Adipocyte (in vitro differentiated cells): ENCODE measurements at regions not wholly inside any gene's neighbourhood (a gene's known extent, or its start where the extent isn't known, plus 50 kb on each side); places are given as distances from the start of the nearest gene placed in this dataset.
A peak's percentile ranks its signal among the peaks of the same experiment; 100 is the strongest.

ENCODE experiments used
- DNase-seq: peaks from one replicate; pipeline ENCODE4 v3.0.0-alpha.2; 2015; ENCODE audit warnings: low read depth
- H3K27me3 ChIP-seq: replicated peaks from 2 replicates; pipeline ENCODE4 v1.7.0; 2013; ENCODE audit warnings: mild to moderate bottlenecking, low read length, moderate library complexity; ENCODE audit not compliant: control insufficient read depth, insufficient read depth
- H3K36me3 ChIP-seq: 2 replicates; pipeline ENCODE4 v1.7.0; 2013; ENCODE audit warnings: low read length, mild to moderate bottlenecking, moderate library complexity; ENCODE audit not compliant: control insufficient read depth, insufficient read depth, severe bottlenecking
- H3K4me1 ChIP-seq: 2 replicates; pipeline ENCODE4 v1.7.0; 2013; ENCODE audit warnings: mild to moderate bottlenecking, low read length, moderate library complexity; ENCODE audit not compliant: control insufficient read depth, insufficient read depth
- H3K4me3 ChIP-seq: 2 replicates; pipeline ENCODE4 v1.7.0; 2013; ENCODE audit warnings: mild to moderate bottlenecking, low read length, moderate library complexity
- H3K9ac ChIP-seq: 2 replicates; pipeline ENCODE4 v1.7.0; 2013; ENCODE audit warnings: mild to moderate bottlenecking, low read length, moderate library complexity
- H3K9me3 ChIP-seq: 2 replicates; pipeline ENCODE4 v1.7.0; 2013; ENCODE audit warnings: mild to moderate bottlenecking, low read length, moderate library complexity; ENCODE audit not compliant: control insufficient read depth

DNA sequence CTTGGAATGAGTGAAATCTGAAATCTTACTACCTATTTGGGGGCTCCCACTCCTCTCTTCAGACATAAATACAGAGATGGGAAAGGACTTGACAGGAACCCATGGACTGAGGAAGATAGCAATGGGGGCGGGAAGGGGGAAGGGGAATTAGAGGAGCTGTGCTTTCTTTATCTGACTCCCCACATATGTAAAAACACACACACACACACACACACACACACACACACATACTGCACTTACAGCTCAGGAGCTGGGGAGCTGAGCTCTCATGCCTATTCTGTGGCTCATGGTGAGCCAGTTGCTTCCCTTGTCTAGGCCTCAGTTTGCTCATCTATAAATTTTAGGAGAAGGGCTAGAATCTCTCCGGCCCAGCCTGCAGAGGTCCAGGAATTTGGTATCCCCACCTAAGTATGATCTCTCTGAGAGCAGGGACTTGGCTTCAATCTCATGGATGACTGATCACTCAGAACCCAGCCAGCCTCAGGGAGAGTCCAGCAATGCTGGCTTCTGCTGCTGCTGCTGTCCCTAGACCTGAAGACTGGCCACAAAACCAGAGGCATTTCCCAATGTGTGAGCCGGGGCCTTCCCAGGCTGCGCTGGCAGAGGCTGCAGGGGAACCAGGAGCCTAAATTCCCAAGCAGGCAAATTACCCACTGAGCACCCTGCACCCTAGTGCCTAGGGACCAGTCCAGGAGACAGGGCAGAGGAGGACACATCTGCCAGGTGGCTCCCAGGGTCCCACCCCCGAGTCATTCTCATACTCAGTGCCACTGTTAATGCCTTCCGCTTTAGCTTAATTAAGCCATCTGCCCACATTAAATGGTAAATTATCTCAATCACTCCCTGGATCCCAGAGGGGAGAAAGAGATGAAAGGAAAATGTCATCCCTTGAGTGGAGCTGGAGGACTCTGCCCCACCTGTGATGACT lies 57.5 kb upstream of the RBM15 start:
- no peak for DNase-seq
- Histone ChIP-seq H3K36me3 (no peaks in the 10 kb centered on the region), H3K27me3 (peaks cover 3% of the 10 kb centered on the region), H3K4me3 (no peak overlapping the region), H3K9ac (no peak overlapping the region), H3K4me1 (peaks cover 17% of the 10 kb centered on the region), H3K9me3 (no peaks in the 10 kb centered on the region)

DNA sequence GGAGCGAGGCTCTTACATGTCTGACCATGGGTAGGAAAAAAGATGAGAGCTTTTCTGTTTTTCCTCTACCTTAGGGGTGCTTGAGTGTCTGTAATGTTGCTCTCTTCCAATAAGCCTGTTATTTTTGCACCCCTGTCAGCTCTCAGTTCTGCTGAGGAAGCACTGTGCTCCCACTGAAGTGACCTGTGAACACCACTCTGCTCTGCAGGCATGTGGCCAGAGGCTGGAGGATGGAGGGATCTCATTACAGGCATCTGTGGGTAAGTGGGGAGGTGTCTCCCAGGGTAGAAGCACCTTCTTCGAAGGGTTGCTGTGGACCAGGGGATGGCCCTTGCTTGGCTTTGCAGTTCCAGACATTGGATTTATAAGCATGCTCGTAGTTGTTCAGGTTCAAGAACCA lies 56.8 kb upstream of the RBM15 start:
- H3K4me1 ChIP-seq = peaks cover 18% of the 10 kb centered on the region
- H3K4me3 ChIP-seq = no peak overlapping the region
- H3K9me3 ChIP-seq = no peaks in the 10 kb centered on the region
- no peaks in the 10 kb centered on the region for H3K36me3 ChIP-seq
- H3K9ac ChIP-seq = no peak overlapping the region
- no peaks in the 10 kb centered on the region for H3K27me3 ChIP-seq
- no peak for DNase-seq

DNA sequence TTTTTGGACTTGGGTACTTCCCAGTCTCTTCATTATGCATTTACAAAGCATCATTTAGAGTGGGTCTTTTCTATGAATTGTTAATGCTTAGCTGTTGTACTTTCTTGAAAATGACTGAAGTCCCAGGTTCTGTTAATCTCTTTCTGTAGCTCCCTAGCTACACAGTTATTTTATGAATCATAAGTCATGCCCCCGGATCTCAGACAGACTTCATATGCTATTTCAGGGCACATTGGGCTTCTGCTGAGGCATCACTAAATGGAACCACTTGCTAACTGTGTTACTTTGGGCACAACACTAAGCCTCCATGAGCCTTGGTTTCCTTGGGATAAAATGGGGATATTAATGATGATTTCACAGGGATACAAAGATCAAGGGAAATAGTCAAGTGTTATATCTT lies 55.5 kb upstream of the RBM15 start:
- peaks cover 18% of the 10 kb centered on the region for H3K4me1 ChIP-seq
- H3K9ac ChIP-seq = no peak overlapping the region
- H3K27me3 ChIP-seq = no peaks in the 10 kb centered on the region
- DNase-seq = peak; percentile 36
- H3K4me3 ChIP-seq = no peak overlapping the region
- no peaks in the 10 kb centered on the region for H3K36me3 ChIP-seq
- H3K9me3 ChIP-seq = no peaks in the 10 kb centered on the region

DNA sequence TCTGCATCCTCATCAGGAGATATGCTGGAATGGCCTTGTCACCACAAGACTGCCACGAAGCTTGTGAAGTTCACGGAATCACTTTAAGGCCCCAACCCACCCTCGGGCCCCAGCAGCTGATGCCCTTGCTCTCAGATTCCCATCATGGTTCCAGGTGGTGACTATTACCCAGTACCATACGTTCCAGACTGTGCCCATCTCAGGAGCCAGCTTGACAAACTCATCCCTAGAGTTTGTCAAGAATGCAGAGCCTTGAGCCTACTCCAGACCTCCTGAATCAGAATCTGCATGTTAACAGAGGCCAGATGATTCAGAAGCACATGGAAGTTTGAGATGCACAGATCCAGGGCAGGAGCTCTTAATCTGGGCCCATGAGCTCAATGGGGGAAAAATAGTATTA lies 53.9 kb upstream of the RBM15 start:
- Histone ChIP-seq H3K27me3 (no peaks in the 10 kb centered on the region), H3K9ac (no peak overlapping the region), H3K4me1 (peaks cover 18% of the 10 kb centered on the region), H3K4me3 (no peak overlapping the region), H3K9me3 (no peaks in the 10 kb centered on the region), H3K36me3 (no peaks in the 10 kb centered on the region)
- DNase-seq = peak; percentile 7

DNA sequence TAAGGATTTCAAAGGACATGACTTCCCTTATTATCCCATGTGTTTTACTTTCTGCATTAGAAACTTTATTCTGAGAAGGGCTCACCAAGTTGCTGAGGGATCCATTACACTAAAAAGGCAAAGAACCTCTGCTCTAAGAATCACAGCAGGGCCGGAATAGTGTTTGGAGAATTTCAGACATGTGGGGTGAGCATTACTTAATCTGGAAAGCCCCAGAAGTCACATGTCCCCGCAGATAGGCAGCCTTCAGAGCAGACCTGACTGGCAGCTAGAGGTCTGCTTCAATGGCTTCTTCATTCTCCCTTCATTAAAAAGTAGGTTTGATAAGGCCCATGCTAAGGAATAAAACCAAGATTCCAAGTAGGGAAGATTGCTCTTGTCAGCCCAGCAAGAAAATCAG lies 52.6 kb upstream of the RBM15 start:
- no peak overlapping the region for H3K4me3 ChIP-seq
- no peak for DNase-seq
- no peaks in the 10 kb centered on the region for H3K27me3 ChIP-seq
- no peaks in the 10 kb centered on the region for H3K9me3 ChIP-seq
- no peaks in the 10 kb centered on the region for H3K36me3 ChIP-seq
- H3K4me1 ChIP-seq = peaks cover 23% of the 10 kb centered on the region
- H3K9ac ChIP-seq = no peak overlapping the region

DNA sequence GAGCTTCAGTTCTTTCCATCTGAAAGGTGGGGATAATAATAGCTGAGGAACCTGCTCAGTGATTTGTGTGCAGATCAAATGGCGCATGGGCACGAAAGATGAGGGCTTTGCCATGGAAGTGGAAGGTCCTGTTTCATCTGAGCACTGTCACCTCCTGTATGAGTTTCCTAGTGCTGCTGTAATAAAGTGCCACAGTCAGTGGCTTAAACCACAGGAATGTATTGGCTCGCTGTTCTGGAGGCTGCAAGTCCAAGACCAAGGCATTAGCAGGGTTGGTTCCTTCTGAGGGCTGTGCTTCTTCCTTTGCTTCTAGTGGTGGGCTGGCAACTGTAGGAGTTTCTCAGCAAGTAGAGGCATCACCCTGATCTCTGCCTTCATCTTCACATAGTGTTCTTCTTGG lies 51.1 kb upstream of the RBM15 start:
- H3K4me1 ChIP-seq = peaks cover 29% of the 10 kb centered on the region
- DNase-seq = no peak
- no peaks in the 10 kb centered on the region for H3K9me3 ChIP-seq
- no peaks in the 10 kb centered on the region for H3K27me3 ChIP-seq
- no peak overlapping the region for H3K9ac ChIP-seq
- no peaks in the 10 kb centered on the region for H3K36me3 ChIP-seq
- H3K4me3 ChIP-seq = no peak overlapping the region
